ENCODE measurements at regions not wholly inside any gene's neighbourhood (a gene's known extent, or its start where the extent isn't known, plus 50 kb on each side); places are given as distances from the start of the nearest gene placed in this dataset.

DNA sequence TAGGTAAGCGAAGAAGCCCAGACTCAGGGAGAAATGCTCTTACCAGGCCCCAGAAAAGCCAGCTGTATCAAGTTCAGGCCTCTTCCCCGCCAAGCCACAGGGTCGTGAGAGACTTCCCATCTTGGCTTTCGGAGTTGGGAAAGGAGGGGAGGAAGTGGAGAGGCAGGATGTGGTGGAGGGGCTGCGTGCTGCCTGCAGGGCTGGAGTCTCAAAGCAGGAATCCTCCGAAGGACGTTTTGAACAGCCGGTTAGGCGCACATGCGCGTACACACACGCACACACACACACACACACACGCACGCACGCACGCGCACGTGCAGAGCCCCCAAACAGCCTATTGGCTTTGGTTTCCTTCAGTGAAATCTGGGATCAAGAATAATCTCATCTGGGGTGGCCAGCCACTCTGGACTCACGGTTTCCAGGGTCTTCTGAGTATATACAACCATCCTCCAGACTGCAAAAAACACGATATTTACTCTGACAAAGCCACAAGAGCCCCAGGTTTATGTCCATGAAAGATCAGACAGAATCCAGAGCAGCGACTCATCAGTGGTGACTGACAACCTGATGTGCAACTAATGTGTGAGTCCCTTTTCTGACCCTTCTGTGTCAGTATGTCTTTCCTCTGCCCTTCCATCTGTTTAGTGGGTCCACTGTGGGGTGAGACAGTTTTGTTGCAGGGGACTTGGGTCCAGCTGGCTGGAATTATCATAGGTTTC, 115.0 kb upstream of the ZNF438 start:
- no peak for DNase-seq

DNA sequence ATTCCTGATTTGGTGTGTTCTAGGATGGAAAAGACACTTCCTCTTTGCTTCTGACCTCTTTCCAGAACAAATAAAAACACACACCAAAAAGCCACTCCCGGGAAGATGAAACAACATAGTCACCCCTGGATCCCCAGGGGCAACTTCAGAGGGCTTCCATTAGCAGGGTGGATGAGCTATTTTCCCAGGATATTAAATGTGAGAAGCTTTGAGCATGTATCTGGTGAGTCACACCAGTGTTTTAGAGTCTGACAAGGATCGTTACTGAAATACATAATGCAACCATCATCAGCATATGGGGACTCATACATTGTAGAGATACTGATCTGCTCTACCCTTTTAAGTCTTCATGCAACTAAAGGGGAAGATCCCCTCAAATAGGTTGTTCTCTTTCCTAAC, 115.5 kb upstream of the ZNF438 start:
- DNase-seq, result no peak

DNA sequence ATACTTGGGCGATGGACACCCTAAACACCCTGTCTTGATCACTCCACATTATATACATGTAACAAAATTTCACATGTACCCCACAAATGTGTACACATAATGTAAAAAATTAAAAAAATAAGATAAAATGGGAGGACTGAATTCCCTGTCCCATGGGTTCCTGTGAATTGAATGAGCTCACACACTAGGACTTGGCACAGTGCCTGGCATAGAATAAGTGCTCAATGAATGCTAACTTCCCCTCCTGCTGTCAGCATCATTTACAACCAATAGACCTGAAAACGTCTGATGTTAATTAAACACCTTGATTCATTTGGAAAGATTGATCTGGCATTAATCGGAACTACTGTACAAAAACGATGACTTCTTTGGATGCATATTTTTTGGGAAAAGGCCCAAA, 117.3 kb upstream of the ZNF438 start:
- DNase-seq, result no peak

GRCh38 chr10:31149835-31150512, 118.3 kb upstream of the ZNF438 start:
- no peak for DNase-seq

DNA sequence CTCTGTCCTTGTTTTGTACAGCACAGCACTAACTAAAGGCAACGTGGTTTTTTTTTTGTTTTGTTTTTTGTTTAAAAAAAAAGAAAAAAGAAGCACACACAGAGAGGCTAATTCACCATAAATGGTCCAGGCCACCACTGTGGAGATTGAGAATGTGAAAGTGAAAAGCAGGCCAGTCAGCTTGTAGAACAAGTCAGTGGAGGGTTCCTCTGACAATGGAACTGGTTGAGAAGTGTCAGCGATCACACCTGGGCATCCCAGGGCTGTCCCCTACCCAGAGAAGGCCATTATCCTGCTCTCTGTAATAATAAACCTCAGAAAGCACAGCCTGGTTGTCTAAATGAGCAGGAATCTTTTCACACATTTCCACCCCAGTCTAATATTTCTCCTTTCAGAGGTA, 119.6 kb upstream of the ZNF438 start:
- DNase-seq, result no peak

DNA sequence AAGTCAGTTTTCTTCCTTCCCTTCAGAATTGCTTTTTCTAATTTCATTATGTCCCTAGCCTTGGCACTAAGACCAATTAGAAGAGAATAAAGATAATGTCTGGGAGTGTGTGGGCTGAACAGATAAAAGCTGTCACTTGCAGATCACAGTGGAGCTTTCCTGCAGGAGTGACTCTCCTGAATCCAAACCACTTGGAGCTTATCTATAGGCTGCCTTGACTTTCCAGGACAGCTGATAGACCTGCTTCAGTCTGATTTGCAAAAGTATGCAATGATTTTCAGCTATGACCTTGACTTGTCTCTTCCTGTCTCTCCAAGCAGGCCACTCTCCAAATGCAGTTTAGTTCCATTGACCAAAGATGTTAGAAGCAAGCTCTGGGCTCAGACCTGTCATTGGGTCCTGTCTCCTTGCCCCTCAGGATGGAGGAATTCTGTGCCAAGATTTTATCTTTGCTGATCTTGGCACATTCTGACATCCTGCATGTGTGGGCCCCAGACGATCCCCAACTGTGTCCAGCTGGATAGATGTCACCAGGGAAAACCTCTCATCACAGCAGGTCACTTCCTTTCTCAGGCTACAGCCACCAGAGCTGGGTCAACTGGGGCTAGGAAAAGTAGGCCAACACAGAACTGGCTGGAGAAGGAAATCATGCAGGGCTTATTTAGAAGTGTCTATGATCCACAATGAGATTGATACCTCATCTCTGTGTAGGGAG, 120.9 kb upstream of the ZNF438 start:
- peak; percentile 17 for DNase-seq

GRCh38 chr10:31153161-31153560, 121.5 kb upstream of the ZNF438 start:
- no peak for DNase-seq

DNA sequence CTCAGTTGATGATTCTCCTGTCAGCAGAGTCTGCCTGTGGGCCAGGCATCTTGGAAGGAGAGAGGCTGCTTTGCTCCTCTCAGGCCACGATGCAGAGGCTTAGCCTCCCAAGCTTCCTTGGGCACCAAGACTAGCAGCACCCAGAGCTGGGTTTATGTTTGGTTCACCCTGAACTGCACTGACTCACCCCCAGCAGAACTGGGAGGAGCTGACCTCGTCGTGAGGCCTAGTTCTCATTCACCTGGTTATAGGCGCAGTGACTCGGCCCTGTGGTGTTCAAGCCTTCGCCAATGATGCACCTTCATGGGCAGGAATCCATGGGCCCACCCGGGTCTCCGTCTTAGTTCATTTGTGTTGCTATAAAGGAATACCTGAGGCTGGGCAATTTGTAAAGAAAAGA, 122.0 kb upstream of the ZNF438 start:
- DNase-seq, result no peak

GRCh38 chr10:31154996-31155395, 123.3 kb upstream of the ZNF438 start:
- DNase-seq, result no peak

- DNase-seq, result no peak
Measured at GRCh38 chr10:31157123-31158010, 125.7 kb upstream of the ZNF438 start.

DNA sequence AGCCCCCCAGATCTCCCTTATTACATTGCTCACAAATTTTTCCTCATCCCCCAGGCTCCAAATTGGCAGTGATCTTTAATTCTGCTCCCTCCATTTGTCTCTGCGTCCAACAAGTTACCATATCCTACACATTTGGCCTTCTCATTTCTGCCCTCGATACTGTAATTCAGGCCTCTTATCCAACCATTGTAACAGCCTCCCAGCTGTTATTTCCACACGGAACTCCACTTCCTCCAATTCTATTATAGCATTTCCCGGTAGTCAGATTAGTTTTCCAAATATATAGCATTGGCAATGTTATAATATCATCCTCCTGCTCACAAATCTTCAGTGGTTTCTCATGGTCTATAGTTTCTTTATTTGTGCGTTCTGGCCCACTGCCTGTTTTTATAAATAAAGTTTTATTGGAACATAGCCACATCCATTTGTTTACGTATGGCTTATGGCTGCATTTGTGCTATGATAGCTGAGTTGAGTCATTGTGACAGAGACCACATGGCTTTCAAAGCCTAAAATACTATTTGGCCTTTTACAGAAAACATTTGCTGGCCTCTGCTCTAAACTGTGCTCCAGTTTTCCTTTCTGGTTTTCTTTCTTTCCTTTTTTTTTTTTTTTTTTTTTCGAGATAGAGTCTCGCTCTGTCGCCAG, 126.5 kb upstream of the ZNF438 start:
- DNase-seq, result no peak

- no peak for DNase-seq
Measured at GRCh38 chr10:31166606-31167005, 134.9 kb upstream of the ZNF438 start.

- peak; percentile 31 for DNase-seq
Measured at GRCh38 chr10:31170636-31171035, 139.0 kb upstream of the ZNF438 start.

- DNase-seq, result no peak
Measured at GRCh38 chr10:31171402-31172083, 139.9 kb upstream of the ZNF438 start.

DNA sequence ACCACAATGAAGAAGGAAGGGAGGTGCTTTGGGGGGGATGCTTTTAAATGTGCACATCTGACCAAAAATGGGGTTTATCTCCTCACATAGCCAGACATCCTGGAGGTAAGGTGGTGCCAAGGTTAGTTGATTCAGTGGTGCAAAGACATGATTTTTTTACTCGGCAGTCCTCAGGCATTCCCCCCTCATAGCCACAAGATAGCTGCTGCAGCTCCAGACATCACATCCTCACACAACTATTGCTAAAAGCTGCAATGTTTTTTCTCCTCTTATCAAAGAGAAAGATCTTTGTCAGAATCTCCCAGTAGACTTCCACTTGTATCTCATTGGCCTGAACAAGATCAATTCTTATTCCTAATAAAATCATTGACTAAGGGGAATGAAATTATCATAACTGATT, 141.3 kb upstream of the ZNF438 start:
- DNase-seq, result no peak

GRCh38 chr10:31173752-31174151, 142.1 kb upstream of the ZNF438 start:
- DNase-seq, result no peak

DNA sequence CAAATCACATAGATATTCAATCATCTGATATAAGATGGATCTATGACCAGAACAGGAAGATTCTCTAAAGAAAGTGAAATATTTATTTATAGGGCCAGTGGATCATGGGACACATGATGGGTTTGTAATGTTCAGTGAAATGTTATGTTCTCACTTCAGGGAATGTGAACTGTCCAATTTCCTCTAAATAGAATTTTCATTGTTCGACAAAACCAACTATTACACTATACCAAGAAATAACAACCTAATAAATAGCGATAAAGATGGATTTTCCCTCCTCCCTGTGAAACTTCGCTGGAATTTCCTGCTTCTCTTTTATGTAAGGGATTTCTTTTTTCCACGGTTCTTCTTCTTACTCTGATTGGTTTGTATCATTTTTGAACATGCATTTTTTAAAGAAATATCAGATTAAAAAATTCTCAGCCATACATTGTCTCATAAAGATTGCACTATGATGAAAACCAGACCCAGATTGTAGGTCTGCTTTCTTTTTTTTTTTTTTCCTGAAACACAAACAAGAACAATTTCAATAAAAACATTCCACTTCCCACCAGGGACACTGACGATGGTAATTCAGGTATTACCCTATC, 139.8 kb upstream of the ZEB1 start:
- DNase-seq, result no peak

GRCh38 chr10:31186225-31187000, 132.6 kb upstream of the ZEB1 start:
- DNase-seq, result no peak

GRCh38 chr10:31187182-31187581, 131.8 kb upstream of the ZEB1 start:
- no peak for DNase-seq

GRCh38 chr10:31187607-31188210, 131.3 kb upstream of the ZEB1 start:
- no peak for DNase-seq

Data from OCI-M1 (cell line).